ENCODE measurements at regions not wholly inside any gene's neighbourhood (a gene's known extent, or its start where the extent isn't known, plus 50 kb on each side); places are given as distances from the start of the nearest gene placed in this dataset.

- TF ChIP-seq ZNF311 (CRISPR knock-in tag; IDR thresholded peaks at IDR 0.05) (no peak), THRA (IDR thresholded peaks at IDR 0.05) (no peak), NRF1 (conservative IDR thresholded peaks at IDR 0.05 in 1 of 2, IDR thresholded peaks at IDR 0.05 in 1 of 2) (no peak), MXI1 (IDR thresholded peaks at IDR 0.05; ENCODE audit: low read depth, low read length) (no peak), ETS1 (conservative IDR thresholded peaks at IDR 0.05; ENCODE audit: control insufficient read depth, low read depth, low read length) (no peak), POLR2AphosphoS2 (IDR thresholded peaks at IDR 0.05; ENCODE audit: low read length) (no peak)
Observed at GRCh38 chr12:67085699-67086098, 183.5 kb upstream of the CAND1 start.

Measured in K562 (cell line).